Islet of Langerhans (tissue), 1 donor: ENCODE measurements at regions not wholly inside any gene's neighbourhood (a gene's known extent, or its start where the extent isn't known, plus 50 kb on each side); places are given as distances from the start of the nearest gene placed in this dataset.
A peak's percentile ranks its signal among the peaks of the same experiment; 100 is the strongest.

ENCODE experiments used
- FAIRE-seq: peaks from one replicate; lab custom pipeline; 2011; peaks lifted over from hg19 to GRCh38; lab: Jason Lieb, UNC

GRCh38 chr11:80211673-80212072 lies 770.8 kb upstream of the TENM4 start:
- FAIRE-seq = no peak

- no peak for FAIRE-seq
These were observed 763.2 kb upstream of the TENM4 start for GRCh38 chr11:80204021-80204420.

GRCh38 chr11:80196932-80197554 lies 756.2 kb upstream of the TENM4 start:
- no peak for FAIRE-seq

- no peak for FAIRE-seq
These were observed 755.2 kb upstream of the TENM4 start for GRCh38 chr11:80196041-80196440.

- no peak for FAIRE-seq
These were observed 753.8 kb upstream of the TENM4 start for GRCh38 chr11:80194625-80195024.

GRCh38 chr11:80194016-80194415 lies 753.2 kb upstream of the TENM4 start:
- FAIRE-seq = no peak

- FAIRE-seq = no peak
These were observed 747.3 kb upstream of the TENM4 start for GRCh38 chr11:80188076-80188627.

- FAIRE-seq = no peak
These were observed 745.9 kb upstream of the TENM4 start for GRCh38 chr11:80186692-80187091.

- no peak for FAIRE-seq
These were observed 742.1 kb upstream of the TENM4 start for GRCh38 chr11:80182901-80183300.

GRCh38 chr11:80173371-80174136 lies 732.7 kb upstream of the TENM4 start:
- no peak for FAIRE-seq

- FAIRE-seq = no peak
These were observed 728.0 kb upstream of the TENM4 start for GRCh38 chr11:80168796-80169195.

- no peak for FAIRE-seq
These were observed 726.9 kb upstream of the TENM4 start for GRCh38 chr11:80167766-80168165.

GRCh38 chr11:80165744-80166143 lies 724.9 kb upstream of the TENM4 start:
- no peak for FAIRE-seq

- FAIRE-seq = no peak
These were observed 722.6 kb upstream of the TENM4 start for GRCh38 chr11:80163441-80163840.

GRCh38 chr11:80163011-80163410 lies 722.2 kb upstream of the TENM4 start:
- no peak for FAIRE-seq

GRCh38 chr11:80162387-80162786 lies 721.6 kb upstream of the TENM4 start:
- FAIRE-seq = no peak

- no peak for FAIRE-seq
These were observed 716.6 kb upstream of the TENM4 start for GRCh38 chr11:80157447-80157846.

- no peak for FAIRE-seq
These were observed 715.2 kb upstream of the TENM4 start for GRCh38 chr11:80156062-80156461.

GRCh38 chr11:80155412-80156017 lies 714.7 kb upstream of the TENM4 start:
- peak; percentile 65 for FAIRE-seq

- FAIRE-seq = no peak
These were observed 705.4 kb upstream of the TENM4 start for GRCh38 chr11:80146232-80146631.

- no peak for FAIRE-seq
These were observed 704.2 kb upstream of the TENM4 start for GRCh38 chr11:80144897-80145594.

GRCh38 chr11:80136991-80137390 lies 696.2 kb upstream of the TENM4 start:
- no peak for FAIRE-seq

- FAIRE-seq = peak; percentile 30
These were observed 688.6 kb upstream of the TENM4 start for GRCh38 chr11:80129396-80129795.
